ENCODE measurements at regions not wholly inside any gene's neighbourhood (a gene's known extent, or its start where the extent isn't known, plus 50 kb on each side); places are given as distances from the start of the nearest gene placed in this dataset.
"Not testable (repeated sequence)": the region's sequence is repeated elsewhere in the genome, so short reads cannot be mapped to it uniquely, and the experiment has no call there.

DNA sequence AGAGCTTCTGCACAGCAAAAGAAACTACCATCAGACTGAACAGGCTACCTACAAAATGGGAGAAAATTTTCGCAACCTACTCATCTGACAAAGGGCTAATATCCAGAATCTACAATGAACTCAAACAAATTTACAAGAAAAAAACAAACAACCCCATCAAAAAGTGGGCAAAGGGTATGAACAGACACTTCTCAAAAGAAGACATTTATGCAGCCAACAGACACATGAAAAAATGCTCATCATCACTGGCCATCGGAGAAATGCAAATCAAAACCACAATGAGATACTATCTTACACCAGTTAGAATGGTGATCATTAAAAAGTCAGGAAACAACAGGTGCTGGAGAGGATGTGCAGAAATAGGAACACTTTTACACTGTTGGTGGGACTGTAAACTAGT is 179.4 kb upstream of the JUN start:
- H3K27ac ChIP-seq (ENCODE audit: low read depth, low read length); CTCF ChIA-PET; H3K4me3 Mint-ChIP-seq; H3K36me3 ChIP-seq (ENCODE audit: control insufficient read depth in 2 of 3, insufficient read depth in 3 of 3, low read length in 3 of 3); H3K9me3 ChIP-seq (ENCODE audit: control insufficient read depth in 2 of 3, low read length in 3 of 3); POLR2A ChIA-PET; H3K27ac Mint-ChIP-seq; H3K27me3 Mint-ChIP-seq; intact Hi-C loops (cut with micrococcal nuclease); ATAC-seq; H3K27me3 ChIP-seq (ENCODE audit: control insufficient read depth in 2 of 2, insufficient read depth in 2 of 2, low read length in 2 of 2); DNase-seq; H3K4me3 ChIP-seq (ENCODE audit: low read length): not testable (repeated sequence)
- Mint-ChIP-seq H3K9me3 (peaks cover 0 to 10% (median 6%) of the 10 kb centered on the region in 11 donors), H3K36me3 (peaks cover 0 to 26% (median 3%) of the 10 kb centered on the region in 5 donors), H3K4me1 (peaks cover 6 to 38% (median 30%) of the 10 kb centered on the region in 7 donors)
- peaks cover 7 to 19% of the 10 kb centered on the region in 2 donors for H3K4me1 ChIP-seq (ENCODE audit: control insufficient read depth in 2 of 2, insufficient read depth in 2 of 2, low read length in 2 of 2)

DNA sequence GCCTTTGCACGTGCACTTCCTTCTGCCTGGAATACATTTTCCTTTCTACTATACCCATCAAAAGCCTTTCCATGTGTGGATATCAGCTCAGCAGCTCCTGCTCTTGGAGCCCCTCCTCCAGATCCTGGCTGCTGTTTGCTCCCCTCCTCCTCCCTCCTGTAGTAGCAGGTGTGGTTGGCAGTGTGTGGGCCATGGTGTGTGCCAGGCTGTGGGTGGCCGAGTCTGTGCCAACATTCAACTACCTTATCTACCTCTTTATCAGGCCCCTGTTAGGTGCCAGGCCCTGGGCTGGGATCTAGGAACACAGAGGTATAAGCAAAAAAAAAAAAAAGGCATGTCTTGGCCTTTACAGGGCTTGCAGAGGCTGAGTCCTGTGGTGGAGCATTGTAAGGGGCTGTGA is 180.6 kb upstream of the JUN start:
- H3K9me3 Mint-ChIP-seq, result peaks cover 0 to 10% (median 6%) of the 10 kb centered on the region in 11 donors
- POLR2A ChIA-PET, result no interaction called here
- no peak for DNase-seq
- peaks cover 0 to 5% (median 0%) of the 10 kb centered on the region in 5 donors for H3K27me3 Mint-ChIP-seq
- H3K36me3 Mint-ChIP-seq, result peaks cover 0 to 29% (median 3%) of the 10 kb centered on the region in 5 donors
- Histone ChIP-seq H3K27ac (ENCODE audit: low read depth, low read length) (no peak overlapping the region), H3K9me3 (ENCODE audit: control insufficient read depth in 2 of 3, low read length in 3 of 3) (no peaks in the 10 kb centered on the region), H3K4me1 (ENCODE audit: control insufficient read depth in 2 of 2, insufficient read depth in 2 of 2, low read length in 2 of 2) (peaks cover 16 to 28% of the 10 kb centered on the region in 2 donors), H3K27me3 (ENCODE audit: control insufficient read depth in 2 of 2, insufficient read depth in 2 of 2, low read length in 2 of 2) (no peaks in the 10 kb centered on the region), H3K4me3 (ENCODE audit: low read length) (no peak overlapping the region), H3K36me3 (ENCODE audit: control insufficient read depth in 2 of 3, insufficient read depth in 3 of 3, low read length in 3 of 3) (no peaks in the 10 kb centered on the region)
- ATAC-seq, result no peak
- intact Hi-C loops (cut with micrococcal nuclease), result loop anchor here in 1 of 2 donors (1.0 kb wide), 1 partner anchor 10 kb away; no protein-coding TSS in a partner anchor
- H3K4me1 Mint-ChIP-seq, result peaks cover 13 to 50% (median 41%) of the 10 kb centered on the region in 7 donors
- CTCF ChIA-PET, result no interaction called here
- H3K27ac Mint-ChIP-seq, result peak overlapping the region in 3 of 9 donors; percentile 34 to 54 (median 37)
- H3K4me3 Mint-ChIP-seq, result no peak overlapping the region

DNA sequence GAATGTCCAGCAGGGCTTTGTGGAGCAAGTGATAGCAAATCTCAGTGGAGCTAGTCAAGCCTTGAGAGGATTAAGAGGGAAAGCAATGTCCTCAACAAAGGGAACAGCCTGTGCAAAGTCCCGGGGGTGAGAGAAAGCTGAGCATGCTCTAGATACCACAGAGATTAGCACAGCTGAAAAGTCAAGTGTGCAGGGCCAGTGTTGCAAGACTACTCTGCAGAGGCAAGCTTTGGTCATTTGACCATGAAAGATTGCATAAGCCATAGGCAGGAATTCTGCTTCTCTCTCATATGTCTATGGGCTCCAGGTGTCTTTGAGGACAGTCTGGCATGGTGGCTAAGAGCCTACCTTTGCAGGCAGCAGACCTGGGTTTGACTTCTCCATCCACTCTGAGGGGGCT is 181.0 kb upstream of the JUN start:
- H3K9me3 ChIP-seq (ENCODE audit: control insufficient read depth in 2 of 3, low read length in 3 of 3), result no peaks in the 10 kb centered on the region
- H3K9me3 Mint-ChIP-seq, result peaks cover 0 to 10% (median 6%) of the 10 kb centered on the region in 11 donors
- intact Hi-C loops (cut with micrococcal nuclease), result loop anchor here (1.0 to 5.0 kb wide), 2 partner anchors 9 to 33 kb away; no protein-coding TSS in a partner anchor
- H3K27me3 Mint-ChIP-seq, result peaks cover 0 to 5% (median 0%) of the 10 kb centered on the region in 5 donors
- CTCF ChIA-PET, result no interaction called here
- POLR2A ChIA-PET, result no interaction called here
- H3K27me3 ChIP-seq (ENCODE audit: control insufficient read depth in 2 of 2, insufficient read depth in 2 of 2, low read length in 2 of 2), result no peaks in the 10 kb centered on the region
- H3K27ac ChIP-seq (ENCODE audit: low read depth, low read length), result no peak overlapping the region
- DNase-seq (no peak), ATAC-seq (no peak)
- H3K36me3 ChIP-seq (ENCODE audit: control insufficient read depth in 2 of 3, insufficient read depth in 3 of 3, low read length in 3 of 3), result no peaks in the 10 kb centered on the region
- H3K4me1 Mint-ChIP-seq, result peaks cover 13 to 52% (median 41%) of the 10 kb centered on the region in 7 donors
- peaks cover 0 to 29% (median 3%) of the 10 kb centered on the region in 5 donors for H3K36me3 Mint-ChIP-seq
- no peak overlapping the region for H3K4me3 Mint-ChIP-seq
- H3K4me1 ChIP-seq (ENCODE audit: control insufficient read depth in 2 of 2, insufficient read depth in 2 of 2, low read length in 2 of 2), result peaks cover 16 to 28% of the 10 kb centered on the region in 2 donors
- no peak overlapping the region for H3K4me3 ChIP-seq (ENCODE audit: low read length)
- H3K27ac Mint-ChIP-seq, result peak overlapping the region in 2 of 9 donors; percentile 37 to 54

DNA sequence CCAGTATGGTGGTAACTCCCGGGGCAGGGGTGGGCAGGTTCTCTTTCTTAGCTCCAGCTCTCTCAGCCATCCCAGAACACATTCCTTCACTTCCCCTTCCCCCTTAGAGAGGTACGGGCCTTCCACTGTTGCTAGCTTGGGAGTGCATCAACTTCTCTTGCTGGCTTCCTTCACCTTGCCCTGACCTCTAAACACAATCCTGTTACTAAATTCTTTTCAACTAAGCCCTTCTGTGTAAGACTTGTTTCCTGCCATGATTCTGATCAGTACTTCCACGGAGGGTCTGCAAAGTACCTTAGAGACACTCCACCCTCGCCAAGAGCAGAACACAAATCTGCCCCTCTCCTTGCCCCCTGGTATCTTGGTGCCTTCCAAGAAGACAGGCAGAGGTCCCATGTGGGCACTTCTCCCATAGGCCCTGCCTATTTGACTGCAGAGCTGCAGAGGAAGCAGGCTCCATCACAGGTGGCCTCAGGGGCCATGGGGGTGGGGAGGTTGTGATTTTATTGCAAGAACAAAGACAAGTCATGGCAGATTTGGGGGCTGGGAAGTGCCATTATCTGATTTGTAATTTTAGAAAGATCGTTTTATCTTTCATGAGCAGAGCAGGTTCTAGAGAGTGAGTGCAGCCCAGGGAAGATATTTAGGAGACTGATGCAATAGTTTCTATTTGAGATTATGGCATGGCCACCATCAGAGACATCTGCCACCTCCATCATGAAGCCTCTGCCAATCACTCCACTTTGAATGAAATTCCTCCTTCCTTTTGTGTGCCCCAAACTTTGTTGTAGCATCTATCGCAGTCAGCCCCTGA is 182.5 kb upstream of the JUN start:
- ATAC-seq (no peak), DNase-seq (no peak)
- H3K36me3 Mint-ChIP-seq, result peaks cover 0 to 25% (median 0%) of the 10 kb centered on the region in 5 donors
- Histone ChIP-seq H3K4me3 (ENCODE audit: low read length) (no peak overlapping the region), H3K9me3 (ENCODE audit: control insufficient read depth in 2 of 3, low read length in 3 of 3) (no peaks in the 10 kb centered on the region), H3K36me3 (ENCODE audit: control insufficient read depth in 2 of 3, insufficient read depth in 3 of 3, low read length in 3 of 3) (no peaks in the 10 kb centered on the region), H3K27me3 (ENCODE audit: control insufficient read depth in 2 of 2, insufficient read depth in 2 of 2, low read length in 2 of 2) (no peaks in the 10 kb centered on the region), H3K4me1 (ENCODE audit: control insufficient read depth in 2 of 2, insufficient read depth in 2 of 2, low read length in 2 of 2) (peaks cover 16 to 28% of the 10 kb centered on the region in 2 donors), H3K27ac (ENCODE audit: low read depth, low read length) (no peak overlapping the region)
- CTCF ChIA-PET, result no interaction called here
- H3K4me1 Mint-ChIP-seq, result peaks cover 13 to 60% (median 41%) of the 10 kb centered on the region in 7 donors
- intact Hi-C loops (cut with micrococcal nuclease), result loop anchor here in 1 of 2 donors (5.0 kb wide), 1 partner anchor 34 kb away; no protein-coding TSS in a partner anchor
- peak overlapping the region in 5 of 10 donors; percentile 0 to 56 (median 32) for H3K4me3 Mint-ChIP-seq
- peaks cover 0 to 4% (median under 1%) of the 10 kb centered on the region in 11 donors for H3K9me3 Mint-ChIP-seq
- POLR2A ChIA-PET, result no interaction called here
- peak overlapping the region; percentile 20 to 72 (median 44) for H3K27ac Mint-ChIP-seq
- no peaks in the 10 kb centered on the region for H3K27me3 Mint-ChIP-seq

DNA sequence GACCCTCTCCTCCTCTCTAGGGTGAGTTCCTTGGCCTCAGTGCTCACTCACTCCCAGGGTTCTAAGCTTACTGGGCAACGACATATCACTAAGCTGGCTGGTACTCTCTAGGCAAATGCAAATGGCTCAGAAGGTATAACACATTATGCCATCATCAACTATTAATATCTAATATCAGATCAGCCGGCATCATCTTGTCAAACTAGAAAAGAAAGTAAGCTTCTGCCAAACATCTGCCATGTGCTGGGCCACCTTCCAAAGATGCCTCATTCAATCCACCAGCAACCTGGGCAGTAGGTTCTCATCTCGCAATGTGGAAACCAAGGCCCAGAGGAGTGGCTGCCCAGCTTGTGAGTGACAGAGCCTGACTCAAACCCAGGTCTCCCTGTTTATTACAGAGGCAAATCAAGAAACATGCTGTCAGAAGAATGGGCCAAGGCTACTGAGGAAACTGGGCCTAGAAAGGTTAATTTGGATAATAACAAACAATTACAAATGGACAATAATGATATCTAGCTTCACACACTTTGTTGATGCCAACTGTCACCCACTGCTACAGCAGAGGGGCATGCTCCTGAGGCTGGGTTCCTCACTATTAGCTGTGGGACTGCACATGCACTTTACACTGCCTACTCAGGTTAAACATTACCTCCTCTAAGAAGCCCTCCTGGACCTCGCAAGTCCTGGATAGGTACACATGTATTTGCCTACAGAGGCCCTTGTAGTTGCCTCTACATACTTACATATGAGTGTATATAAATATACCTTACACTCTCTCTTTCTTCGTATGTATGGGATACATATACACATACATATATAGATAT is 183.3 kb upstream of the JUN start:
- peaks cover 0 to 23% (median 0%) of the 10 kb centered on the region in 5 donors for H3K36me3 Mint-ChIP-seq
- intact Hi-C loops (cut with micrococcal nuclease), result loop anchor here in 1 of 2 donors (5.0 kb wide), 1 partner anchor 35 kb away; no protein-coding TSS in a partner anchor
- peaks cover 0 to 3% (median 0%) of the 10 kb centered on the region in 11 donors for H3K9me3 Mint-ChIP-seq
- H3K4me1 Mint-ChIP-seq, result peaks cover 13 to 63% (median 41%) of the 10 kb centered on the region in 7 donors
- H3K27me3 ChIP-seq (ENCODE audit: control insufficient read depth in 2 of 2, insufficient read depth in 2 of 2, low read length in 2 of 2), result no peaks in the 10 kb centered on the region
- CTCF ChIA-PET, result no interaction called here
- H3K27ac ChIP-seq (ENCODE audit: low read depth, low read length), result no peak overlapping the region
- DNase-seq, result no peak
- H3K9me3 ChIP-seq (ENCODE audit: control insufficient read depth in 2 of 3, low read length in 3 of 3), result no peaks in the 10 kb centered on the region
- peak overlapping the region in 3 of 10 donors; percentile 40 to 71 (median 56) for H3K4me3 Mint-ChIP-seq
- no peak for ATAC-seq
- H3K36me3 ChIP-seq (ENCODE audit: control insufficient read depth in 2 of 3, insufficient read depth in 3 of 3, low read length in 3 of 3), result no peaks in the 10 kb centered on the region
- POLR2A ChIA-PET, result interaction anchor here (1.4 kb wide), 1 partner anchor 25 kb away, joined by 7 read pairs; no protein-coding TSS in a partner anchor
- no peaks in the 10 kb centered on the region for H3K27me3 Mint-ChIP-seq
- H3K4me3 ChIP-seq (ENCODE audit: low read length), result no peak overlapping the region
- H3K4me1 ChIP-seq (ENCODE audit: control insufficient read depth in 2 of 2, insufficient read depth in 2 of 2, low read length in 2 of 2), result peaks cover 16 to 28% of the 10 kb centered on the region in 2 donors
- H3K27ac Mint-ChIP-seq, result peak overlapping the region in 8 of 9 donors; percentile 23 to 99 (median 84)

DNA sequence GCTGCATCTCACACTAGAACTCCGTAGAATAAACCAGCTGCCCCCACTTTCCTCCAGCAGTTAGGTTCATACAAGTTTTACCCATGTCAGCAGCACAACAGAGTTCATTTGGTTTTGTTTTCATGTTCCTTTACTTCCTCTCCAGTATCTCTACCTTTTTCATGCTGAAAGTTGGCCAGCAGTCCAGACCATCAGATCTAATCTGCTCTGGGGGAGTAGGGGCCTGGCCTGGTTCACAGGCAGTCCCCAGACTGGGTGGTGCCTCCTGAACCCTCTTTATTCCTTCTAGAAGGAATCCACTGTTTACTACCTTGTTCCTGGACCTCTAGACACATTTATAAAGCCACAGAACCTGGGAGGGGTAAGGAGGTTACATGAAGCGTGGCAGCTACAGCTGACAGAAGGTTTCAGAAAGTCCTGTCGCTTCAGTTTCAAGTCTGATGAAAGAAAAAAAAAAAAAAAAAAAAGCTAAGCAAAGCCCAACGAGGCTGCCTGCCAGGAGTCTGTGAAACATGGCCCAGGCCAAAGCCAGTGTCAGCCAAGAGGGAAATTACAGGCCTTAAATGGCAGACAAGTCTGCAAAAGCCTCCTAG is 184.6 kb upstream of the JUN start:
- Histone ChIP-seq H3K4me1 (ENCODE audit: control insufficient read depth in 2 of 2, insufficient read depth in 2 of 2, low read length in 2 of 2) (peaks cover 16 to 28% of the 10 kb centered on the region in 2 donors), H3K9me3 (ENCODE audit: control insufficient read depth in 2 of 3, low read length in 3 of 3) (no peaks in the 10 kb centered on the region), H3K27me3 (ENCODE audit: control insufficient read depth in 2 of 2, insufficient read depth in 2 of 2, low read length in 2 of 2) (no peaks in the 10 kb centered on the region), H3K4me3 (ENCODE audit: low read length) (no peak overlapping the region), H3K27ac (ENCODE audit: low read depth, low read length) (peak overlapping the region; percentile 72), H3K36me3 (ENCODE audit: control insufficient read depth in 2 of 3, insufficient read depth in 3 of 3, low read length in 3 of 3) (no peaks in the 10 kb centered on the region)
- intact Hi-C loops (cut with micrococcal nuclease), result loop anchor here (1.0 to 5.0 kb wide), 9 partner anchors 18 to 184 kb away; partner anchors contain the start of gene JUN (in 2 of the 2)
- Mint-ChIP-seq H3K27ac (peak overlapping the region; percentile 91 to 100 (median 96)), H3K4me1 (peaks cover 13 to 73% (median 41%) of the 10 kb centered on the region in 7 donors), H3K36me3 (peaks cover 0 to 20% (median 0%) of the 10 kb centered on the region in 5 donors), H3K4me3 (peak overlapping the region; percentile 55 to 84 (median 70)), H3K27me3 (no peaks in the 10 kb centered on the region), H3K9me3 (peaks cover 0 to 2% (median 0%) of the 10 kb centered on the region in 11 donors)
- peak; percentile 66 for ATAC-seq
- peak in 6 of 9 donors; percentile 34 to 66 (median 56) for DNase-seq
- CTCF ChIA-PET, result interaction anchor here (0.6 to 1.0 kb wide), 2 partner anchors 10 to 26 kb away, joined by 3 to 4 read pairs; no protein-coding TSS in a partner anchor
- POLR2A ChIA-PET, result interaction anchor here (0.6 to 1.4 kb wide), 2 partner anchors 27 to 812 kb away, joined by 6 to 7 read pairs; no protein-coding TSS in a partner anchor
